ENCODE measurements at regions not wholly inside any gene's neighbourhood (a gene's known extent, or its start where the extent isn't known, plus 50 kb on each side); places are given as distances from the start of the nearest gene placed in this dataset.

DNA sequence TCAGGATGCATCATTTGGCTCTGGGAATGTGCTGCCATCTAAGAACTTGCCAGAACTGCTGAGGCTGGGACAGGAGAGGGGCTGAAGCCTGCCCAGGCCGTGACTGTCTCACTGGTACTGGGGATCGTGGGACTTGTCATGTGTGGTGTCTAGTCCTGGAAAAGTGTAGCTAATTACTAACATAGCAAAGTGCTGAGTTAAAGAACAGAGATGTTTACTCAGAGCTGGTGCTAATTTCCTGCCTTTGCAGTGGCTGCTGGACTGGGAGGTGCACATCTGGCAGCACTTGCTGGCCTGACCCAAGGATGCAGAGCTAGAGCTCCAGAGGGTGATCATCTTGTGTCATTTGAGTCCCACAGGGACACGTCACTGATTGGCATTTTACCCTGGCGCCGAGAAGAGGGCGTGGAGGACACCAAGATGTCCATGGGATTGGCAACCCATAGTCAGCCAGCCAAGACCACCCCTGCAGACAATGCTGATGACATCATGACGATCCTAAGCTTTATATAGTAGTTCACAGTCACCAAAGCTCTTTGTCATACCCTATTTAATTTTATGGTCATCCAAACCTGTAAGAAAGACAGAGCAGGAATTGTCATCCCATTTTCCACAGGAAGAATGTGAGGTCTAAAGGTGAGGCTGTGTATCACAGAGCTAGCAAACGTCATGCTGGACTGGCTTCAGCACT is 110.1 kb upstream of the SLC44A3 start:
- TF ChIP-seq, protein P1, sequence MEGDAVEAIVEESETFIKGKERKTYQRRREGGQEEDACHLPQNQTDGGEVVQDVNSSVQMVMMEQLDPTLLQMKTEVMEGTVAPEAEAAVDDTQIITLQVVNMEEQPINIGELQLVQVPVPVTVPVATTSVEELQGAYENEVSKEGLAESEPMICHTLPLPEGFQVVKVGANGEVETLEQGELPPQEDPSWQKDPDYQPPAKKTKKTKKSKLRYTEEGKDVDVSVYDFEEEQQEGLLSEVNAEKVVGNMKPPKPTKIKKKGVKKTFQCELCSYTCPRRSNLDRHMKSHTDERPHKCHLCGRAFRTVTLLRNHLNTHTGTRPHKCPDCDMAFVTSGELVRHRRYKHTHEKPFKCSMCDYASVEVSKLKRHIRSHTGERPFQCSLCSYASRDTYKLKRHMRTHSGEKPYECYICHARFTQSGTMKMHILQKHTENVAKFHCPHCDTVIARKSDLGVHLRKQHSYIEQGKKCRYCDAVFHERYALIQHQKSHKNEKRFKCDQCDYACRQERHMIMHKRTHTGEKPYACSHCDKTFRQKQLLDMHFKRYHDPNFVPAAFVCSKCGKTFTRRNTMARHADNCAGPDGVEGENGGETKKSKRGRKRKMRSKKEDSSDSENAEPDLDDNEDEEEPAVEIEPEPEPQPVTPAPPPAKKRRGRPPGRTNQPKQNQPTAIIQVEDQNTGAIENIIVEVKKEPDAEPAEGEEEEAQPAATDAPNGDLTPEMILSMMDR (IDR thresholded peaks at IDR 0.05), result no peak
- no peak for TF ChIP-seq POLR2A (IDR thresholded peaks at IDR 0.05)

Measured in testis (tissue), 2 donors.